Right lobe of liver (tissue), 6 donors: ENCODE measurements at regions not wholly inside any gene's neighbourhood (a gene's known extent, or its start where the extent isn't known, plus 50 kb on each side); places are given as distances from the start of the nearest gene placed in this dataset.

Experiments used
- ATAC-seq, 4 donors: fragments of 200-7000 bp; cut with Tn5 transposase; one replicate each; pipeline ENCODE4 v1.9.1; 2020; ENCODE audit warnings: mild to moderate bottlenecking in 4 of 4, moderate library complexity in 4 of 4
- DNase-seq, 3 donors: peaks; one replicate each; pipeline ENCODE4 v3.0.0-alpha.2; 2020
- H3K27ac ChIP-seq, 3 donors: fragments of 200-600 bp; one replicate each; pipeline ENCODE4 v1.8.0; 2022
- H3K27me3 ChIP-seq, 2 donors: fragments of 200-600 bp; one replicate each; pipeline ENCODE4 v1.8.0; 2022
- H3K36me3 ChIP-seq, 4 donors: fragments of 200-600 bp; sonication (generic) in 1 of 4; one replicate each; pipeline versions ENCODE4 v1.5.1 to v1.8.0; 2017 to 2022; ENCODE audit warnings: control low read depth in 1 of 4
- H3K4me1 ChIP-seq, 4 donors: fragments of 200-600 bp; sonication (generic) in 1 of 4; one replicate each; pipeline versions ENCODE4 v1.5.1 to v1.8.0; 2017 to 2022; ENCODE audit warnings: control low read depth in 1 of 4
- H3K4me3 ChIP-seq, 3 donors: fragments of 200-600 bp; one replicate each; pipeline ENCODE4 v1.8.0; 2022
- H3K9me3 ChIP-seq, 4 donors: fragments of 200-600 bp; sonication (generic) in 1 of 4; one replicate each; pipeline versions ENCODE4 v1.5.1 to v1.8.0; 2017 to 2022; ENCODE audit warnings: control low read depth in 1 of 4
- CTCF ChIP-seq, 4 donors: fragments of 200-600 bp in 3 of 4; fragments of 450-650 bp in 1 of 4; IDR thresholded peaks; one replicate each; pipeline versions ENCODE4 v1.5.1 to v1.8.0; 2016 to 2022; ENCODE audit warnings: antibody characterized with exemption in 4 of 4, mild to moderate bottlenecking in 2 of 4
- POLR2A ChIP-seq: fragments of 450-650 bp; IDR thresholded peaks from one replicate; pipeline ENCODE4 v1.6.1; 2017; ENCODE audit warnings: antibody characterized with exemption, mild to moderate bottlenecking
- WGBS: methylation state at CpG from one replicate; pipeline ENCODE4 v1.1.6; 2018; ENCODE audit warnings: low coverage, low lambda C conversion rate; ENCODE audit not compliant: insufficient coverage; ENCODE audit errors: missing lambda C conversion rate; 5-methylcytosine and 5-hydroxymethylcytosine counted together
- intact Hi-C, 2 donors: fragments of 100-400 bp; cut with DNase I; formaldehyde crosslinking; loops; one replicate each; pipeline versions ENCODE4 v1.11.2 to v1.14.1; 2022
- donor health status: DM: no; HTN: yes; CAD: no.
- donor health status: DM: no; HTN: no; CAD: no.
- donor health status: DM: no; HTN: no; CAD: no.
- donor health status: DM: no; HTN: yes; CAD: no.
- donor health status: DM: no; HTN: yes; CAD: no.

DNA sequence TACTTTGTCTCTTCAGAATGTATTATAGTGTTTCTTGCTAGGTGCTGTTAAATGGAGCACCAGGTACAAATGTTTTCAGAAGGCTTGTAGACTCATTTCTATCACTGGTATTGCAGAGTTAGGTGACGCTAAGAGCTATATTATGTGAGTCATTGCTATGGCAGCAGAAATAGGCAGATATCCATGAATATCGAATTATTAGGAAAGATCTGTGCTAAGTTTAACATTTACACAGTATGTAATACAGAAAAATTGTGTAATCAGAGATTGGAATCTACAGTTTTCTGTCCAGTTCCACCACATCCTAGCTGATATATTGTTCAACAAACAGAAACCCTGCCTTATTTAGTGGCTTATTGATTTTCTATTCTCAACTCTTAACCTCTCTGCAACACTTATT is 1025.5 kb downstream of the STIM2 start:
- ATAC-seq (no peak), DNase-seq (no peak)
- 46% methylated on average over 2 of the region's 2 CpGs for WGBS
- TF ChIP-seq CTCF (IDR thresholded peaks at IDR 0.05) (no peak), POLR2A (no peak)
- H3K27me3 ChIP-seq, result no peaks in the 10 kb centered on the region
- H3K4me3 ChIP-seq, result no peak overlapping the region
- H3K27ac ChIP-seq, result no peak overlapping the region
- intact Hi-C loops, result no loop called here
- H3K36me3 ChIP-seq, result peaks cover 0 to 1% (median 0%) of the 10 kb centered on the region in 4 donors
- H3K9me3 ChIP-seq, result no peaks in the 10 kb centered on the region
- no peaks in the 10 kb centered on the region for H3K4me1 ChIP-seq

GRCh38 chr4:27887646-27888045 is 1027.0 kb downstream of the STIM2 start:
- H3K36me3 ChIP-seq, result peaks cover 0 to 1% (median 0%) of the 10 kb centered on the region in 4 donors
- intact Hi-C loops, result no loop called here
- TF ChIP-seq POLR2A, result no peak
- no peak for TF ChIP-seq CTCF (IDR thresholded peaks at IDR 0.05)
- DNase-seq (no peak), ATAC-seq (no peak)
- no peaks in the 10 kb centered on the region for H3K27me3 ChIP-seq
- 58% methylated on average over 2 of the region's 2 CpGs for WGBS
- no peak overlapping the region for H3K27ac ChIP-seq
- no peaks in the 10 kb centered on the region for H3K9me3 ChIP-seq
- no peaks in the 10 kb centered on the region for H3K4me1 ChIP-seq
- no peak overlapping the region for H3K4me3 ChIP-seq

GRCh38 chr4:27888505-27888904 is 1027.9 kb downstream of the STIM2 start:
- DNase-seq, result no peak
- peaks cover 0 to 1% (median 0%) of the 10 kb centered on the region in 4 donors for H3K36me3 ChIP-seq
- H3K4me1 ChIP-seq, result no peaks in the 10 kb centered on the region
- H3K4me3 ChIP-seq, result no peak overlapping the region
- WGBS, result 16% methylated on average over 1 of the region's 1 CpG
- ATAC-seq, result no peak
- H3K9me3 ChIP-seq, result no peaks in the 10 kb centered on the region
- H3K27me3 ChIP-seq, result no peaks in the 10 kb centered on the region
- TF ChIP-seq CTCF (IDR thresholded peaks at IDR 0.05), result no peak
- TF ChIP-seq POLR2A, result no peak
- no peak overlapping the region for H3K27ac ChIP-seq
- intact Hi-C loops, result no loop called here

GRCh38 chr4:27894951-27895350 is 1034.3 kb downstream of the STIM2 start:
- Histone ChIP-seq H3K4me1 (no peaks in the 10 kb centered on the region), H3K27me3 (no peaks in the 10 kb centered on the region), H3K27ac (no peak overlapping the region), H3K9me3 (no peaks in the 10 kb centered on the region), H3K36me3 (no peaks in the 10 kb centered on the region), H3K4me3 (no peak overlapping the region)
- ATAC-seq, result no peak
- intact Hi-C loops, result no loop called here
- no peak for DNase-seq
- TF ChIP-seq CTCF (IDR thresholded peaks at IDR 0.05) (no peak), POLR2A (no peak)
- 39% methylated on average over 2 of the region's 2 CpGs for WGBS

DNA sequence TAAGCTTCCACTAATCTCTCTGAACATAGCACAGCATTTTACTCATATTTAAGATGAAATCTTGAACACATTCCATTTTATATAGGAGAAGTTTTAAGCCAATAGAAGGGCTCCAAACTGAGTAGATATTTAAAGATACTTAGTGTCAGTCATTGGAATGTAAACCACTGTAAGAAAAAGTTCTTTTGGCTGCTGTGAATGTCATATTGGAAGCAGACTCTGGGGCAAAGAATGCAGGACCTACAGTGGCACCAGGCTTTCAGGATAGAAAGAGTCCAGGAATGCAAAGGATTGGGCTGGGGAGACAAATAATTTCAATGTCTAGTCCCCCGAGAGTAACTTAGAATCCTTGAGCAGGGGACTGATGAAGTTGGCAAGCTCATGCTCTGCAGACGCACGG is 1047.7 kb downstream of the STIM2 start:
- TF ChIP-seq CTCF (IDR thresholded peaks at IDR 0.05) (no peak), POLR2A (no peak)
- Histone ChIP-seq H3K9me3 (no peaks in the 10 kb centered on the region), H3K27me3 (no peaks in the 10 kb centered on the region), H3K4me3 (no peak overlapping the region), H3K27ac (no peak overlapping the region), H3K4me1 (no peaks in the 10 kb centered on the region), H3K36me3 (no peaks in the 10 kb centered on the region)
- ATAC-seq, result no peak
- DNase-seq, result no peak
- intact Hi-C loops, result no loop called here
- 33% methylated on average over 2 of the region's 3 CpGs for WGBS
